ENCODE measurements at regions not wholly inside any gene's neighbourhood (a gene's known extent, or its start where the extent isn't known, plus 50 kb on each side); places are given as distances from the start of the nearest gene placed in this dataset.

- Histone ChIP-seq H3K9me3 (ENCODE audit: control extremely low read depth in 1 of 3, control insufficient read depth in 2 of 3, insufficient read depth in 1 of 3, low read length in 2 of 3) (peaks cover 0 to 3% (median 0%) of the 10 kb centered on the region in 3 donors), H3K4me1 (ENCODE audit: control insufficient read depth in 2 of 2, insufficient read depth in 2 of 2, low read length in 2 of 2) (no peaks in the 10 kb centered on the region), H4K20me1 (ENCODE audit: control insufficient read depth, insufficient read depth, low read length, poor library complexity, severe bottlenecking) (no peaks in the 10 kb centered on the region), H3K4me2 (replicated peaks; ENCODE audit: low read depth, low read length, poor library complexity, severe bottlenecking) (no peak overlapping the region), H3K4me3 (ENCODE audit: control extremely low read depth in 1 of 5, extremely low read depth in 1 of 5, insufficient read depth in 1 of 5, low read depth in 2 of 5, low read length in 4 of 5) (no peak overlapping the region), H3K36me3 (replicated peaks in 1 of 2; ENCODE audit: control extremely low read depth in 1 of 2, control insufficient read depth in 1 of 2, extremely low read depth in 1 of 2, insufficient read depth in 2 of 2, low read length in 1 of 2) (no peaks in the 10 kb centered on the region), H3K79me2 (ENCODE audit: control insufficient read depth, insufficient read depth, low read length) (no peaks in the 10 kb centered on the region), H2AFZ (ENCODE audit: insufficient read depth, low read depth, low read length, poor library complexity, severe bottlenecking) (no peak overlapping the region), H3K27me3 (replicated peaks in 1 of 4; ENCODE audit: control extremely low read depth in 1 of 4, control insufficient read depth in 3 of 4, insufficient read depth in 4 of 4, low read length in 3 of 4) (no peaks in the 10 kb centered on the region), H3K9ac (ENCODE audit: low read length) (no peak overlapping the region), H3K27ac (ENCODE audit: low read length in 2 of 2) (no peak overlapping the region)
- Mint-ChIP-seq H3K27me3 (no peaks in the 10 kb centered on the region), H3K9me3 (ENCODE audit: insufficient read depth) (no peaks in the 10 kb centered on the region), H3K4me1 (no peaks in the 10 kb centered on the region), H3K27ac (no peak overlapping the region), H3K4me3 (no peak overlapping the region)
- no CpG with 5 or more reads among the region's 1 CpG for WGBS (ENCODE audit: insufficient coverage)
- ATAC-seq (ENCODE audit: low read depth) (no peak), DNase-seq (no peak)
- CTCF ChIA-PET, result no interaction called here
- intact Hi-C loops (cut with micrococcal nuclease), result no loop called here
- POLR2A ChIA-PET, result no interaction called here
- TF ChIP-seq, protein P1, sequence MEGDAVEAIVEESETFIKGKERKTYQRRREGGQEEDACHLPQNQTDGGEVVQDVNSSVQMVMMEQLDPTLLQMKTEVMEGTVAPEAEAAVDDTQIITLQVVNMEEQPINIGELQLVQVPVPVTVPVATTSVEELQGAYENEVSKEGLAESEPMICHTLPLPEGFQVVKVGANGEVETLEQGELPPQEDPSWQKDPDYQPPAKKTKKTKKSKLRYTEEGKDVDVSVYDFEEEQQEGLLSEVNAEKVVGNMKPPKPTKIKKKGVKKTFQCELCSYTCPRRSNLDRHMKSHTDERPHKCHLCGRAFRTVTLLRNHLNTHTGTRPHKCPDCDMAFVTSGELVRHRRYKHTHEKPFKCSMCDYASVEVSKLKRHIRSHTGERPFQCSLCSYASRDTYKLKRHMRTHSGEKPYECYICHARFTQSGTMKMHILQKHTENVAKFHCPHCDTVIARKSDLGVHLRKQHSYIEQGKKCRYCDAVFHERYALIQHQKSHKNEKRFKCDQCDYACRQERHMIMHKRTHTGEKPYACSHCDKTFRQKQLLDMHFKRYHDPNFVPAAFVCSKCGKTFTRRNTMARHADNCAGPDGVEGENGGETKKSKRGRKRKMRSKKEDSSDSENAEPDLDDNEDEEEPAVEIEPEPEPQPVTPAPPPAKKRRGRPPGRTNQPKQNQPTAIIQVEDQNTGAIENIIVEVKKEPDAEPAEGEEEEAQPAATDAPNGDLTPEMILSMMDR (IDR thresholded peaks at IDR 0.05), result no peak
- TF ChIP-seq EZH2 (IDR thresholded peaks at IDR 0.05; ENCODE audit: borderline replicate concordance, insufficient read depth, low read depth, low read length, poor library complexity, severe bottlenecking), result no peak
Measured at GRCh38 chr4:106869551-106869950, 166.6 kb downstream of the DKK2 start.

DNA sequence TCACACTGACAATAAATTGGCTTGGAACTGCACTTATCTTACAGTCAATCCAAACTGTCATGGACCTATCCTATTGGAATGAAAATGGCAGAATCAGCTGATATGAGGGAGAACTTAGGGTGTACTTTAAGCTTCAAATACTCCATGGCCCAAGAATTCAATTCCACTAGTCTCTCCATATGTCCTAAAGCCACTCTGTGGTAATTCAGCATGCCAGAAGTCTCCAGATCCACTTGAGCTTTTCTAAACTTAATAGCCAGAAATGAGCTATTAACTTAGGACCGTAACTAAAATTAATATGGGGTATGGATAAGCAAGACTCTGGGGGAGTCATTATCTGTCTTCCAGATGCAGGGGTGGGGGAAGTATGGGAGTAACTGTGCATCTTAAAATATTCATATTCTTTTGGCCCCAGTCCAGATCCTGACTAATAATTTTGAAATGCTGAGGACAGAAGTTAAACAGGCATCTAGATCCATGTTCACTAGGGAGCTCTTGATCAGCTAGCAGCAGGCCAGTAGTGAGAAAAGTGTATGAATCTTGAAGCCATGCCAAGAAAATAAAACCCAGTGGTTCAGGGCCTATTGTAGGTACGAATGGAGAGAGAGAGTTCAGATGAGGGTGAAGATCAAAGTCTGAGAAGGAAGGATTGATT is 167.6 kb downstream of the DKK2 start:
- CTCF ChIA-PET, result no interaction called here
- H3K4me2 ChIP-seq (replicated peaks; ENCODE audit: low read depth, low read length, poor library complexity, severe bottlenecking), result no peak overlapping the region

More for the DNA sequence above, 167.6 kb downstream of the DKK2 start:
- WGBS (ENCODE audit: insufficient coverage), result 78% methylated on average over 1 of the region's 2 CpGs
- H3K79me2 ChIP-seq (ENCODE audit: control insufficient read depth, insufficient read depth, low read length), result no peaks in the 10 kb centered on the region
- no peaks in the 10 kb centered on the region for H3K4me1 ChIP-seq (ENCODE audit: control insufficient read depth in 2 of 2, insufficient read depth in 2 of 2, low read length in 2 of 2)
- H3K27me3 Mint-ChIP-seq, result no peaks in the 10 kb centered on the region
- H2AFZ ChIP-seq (ENCODE audit: insufficient read depth, low read depth, low read length, poor library complexity, severe bottlenecking), result no peak overlapping the region
- H3K9me3 ChIP-seq (ENCODE audit: control extremely low read depth in 1 of 3, control insufficient read depth in 2 of 3, insufficient read depth in 1 of 3, low read length in 2 of 3), result peaks cover 0 to 3% (median 0%) of the 10 kb centered on the region in 3 donors
- H3K27ac Mint-ChIP-seq, result no peak overlapping the region
- no peaks in the 10 kb centered on the region for H3K36me3 ChIP-seq (replicated peaks in 1 of 2; ENCODE audit: control extremely low read depth in 1 of 2, control insufficient read depth in 1 of 2, extremely low read depth in 1 of 2, insufficient read depth in 2 of 2, low read length in 1 of 2)
- H4K20me1 ChIP-seq (ENCODE audit: control insufficient read depth, insufficient read depth, low read length, poor library complexity, severe bottlenecking), result no peaks in the 10 kb centered on the region
- ATAC-seq (ENCODE audit: low read depth), result no peak
- H3K9me3 Mint-ChIP-seq (ENCODE audit: insufficient read depth), result no peaks in the 10 kb centered on the region
- no peak overlapping the region for H3K4me3 Mint-ChIP-seq
- no peaks in the 10 kb centered on the region for H3K4me1 Mint-ChIP-seq
- DNase-seq, result no peak
- no peak overlapping the region for H3K27ac ChIP-seq (ENCODE audit: low read length in 2 of 2)
- no peak for TF ChIP-seq EZH2 (IDR thresholded peaks at IDR 0.05; ENCODE audit: borderline replicate concordance, insufficient read depth, low read depth, low read length, poor library complexity, severe bottlenecking)
- TF ChIP-seq, protein P1 (IDR thresholded peaks at IDR 0.05), result no peak
- POLR2A ChIA-PET, result no interaction called here
- no peak overlapping the region for H3K4me3 ChIP-seq (ENCODE audit: control extremely low read depth in 1 of 5, extremely low read depth in 1 of 5, insufficient read depth in 1 of 5, low read depth in 2 of 5, low read length in 4 of 5)
- no peaks in the 10 kb centered on the region for H3K27me3 ChIP-seq (replicated peaks in 1 of 4; ENCODE audit: control extremely low read depth in 1 of 4, control insufficient read depth in 3 of 4, insufficient read depth in 4 of 4, low read length in 3 of 4)
- no peak overlapping the region for H3K9ac ChIP-seq (ENCODE audit: low read length)
- intact Hi-C loops (cut with micrococcal nuclease), result no loop called here

Data from B cell (primary cell).